Spleen (tissue), 7 donors: ENCODE measurements at regions not wholly inside any gene's neighbourhood (a gene's known extent, or its start where the extent isn't known, plus 50 kb on each side); places are given as distances from the start of the nearest gene placed in this dataset.

Source experiments
- POLR2AphosphoS5 ChIP-seq, 3 donors: sonication (generic); formaldehyde crosslinking; IDR thresholded peaks; one replicate each; pipeline ENCODE4 v1.5.1; 2017; ENCODE audit warnings: antibody characterized with exemption in 3 of 3
- TF ChIP-seq, protein P1 (sequence below), 11 experiments: fragments of 200-600 bp in 7 of 11; fragments of 450-650 bp in 4 of 11; sonication (generic) in 4 of 11; IDR thresholded peaks in 8 of 11; conservative IDR thresholded peaks in 3 of 11; 1 replicate in 7 of 11; 2 replicates in 4 of 11; pipeline versions ENCODE4 v1.4.0 to v1.8.0; 2016 to 2021; ENCODE audit warnings: antibody characterized with exemption in 11 of 11, inconsistent platforms in 4 of 11, mild to moderate bottlenecking in 1 of 11
- donor health status: DM: no; HTN: no; CAD: no; lungs with moderate emphysema.
- donor health status: DM: no; HTN: no; CAD: no.
- donor health status: DM: no; HTN: no; CAD: no.

DNA sequence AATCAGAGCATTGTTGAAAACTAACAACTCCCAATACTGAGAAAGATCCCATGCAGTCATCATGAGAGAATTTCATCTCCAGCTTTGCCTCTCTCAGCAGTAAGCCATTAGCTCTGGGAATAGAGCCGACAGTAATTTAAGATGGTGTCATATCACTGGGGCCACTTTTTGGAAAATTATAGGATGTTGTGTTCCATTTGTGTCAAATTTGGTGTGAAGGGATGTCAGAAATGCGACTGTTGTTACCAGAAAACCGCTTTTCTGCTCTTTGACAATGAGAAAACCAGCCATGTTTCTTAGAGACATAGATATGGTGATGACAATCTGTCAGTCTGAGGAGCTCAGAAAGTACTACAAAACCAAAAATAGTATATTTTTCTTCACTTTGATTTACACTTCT lies 106.3 kb upstream of the KHDRBS2 start:
- TF ChIP-seq, protein P1, sequence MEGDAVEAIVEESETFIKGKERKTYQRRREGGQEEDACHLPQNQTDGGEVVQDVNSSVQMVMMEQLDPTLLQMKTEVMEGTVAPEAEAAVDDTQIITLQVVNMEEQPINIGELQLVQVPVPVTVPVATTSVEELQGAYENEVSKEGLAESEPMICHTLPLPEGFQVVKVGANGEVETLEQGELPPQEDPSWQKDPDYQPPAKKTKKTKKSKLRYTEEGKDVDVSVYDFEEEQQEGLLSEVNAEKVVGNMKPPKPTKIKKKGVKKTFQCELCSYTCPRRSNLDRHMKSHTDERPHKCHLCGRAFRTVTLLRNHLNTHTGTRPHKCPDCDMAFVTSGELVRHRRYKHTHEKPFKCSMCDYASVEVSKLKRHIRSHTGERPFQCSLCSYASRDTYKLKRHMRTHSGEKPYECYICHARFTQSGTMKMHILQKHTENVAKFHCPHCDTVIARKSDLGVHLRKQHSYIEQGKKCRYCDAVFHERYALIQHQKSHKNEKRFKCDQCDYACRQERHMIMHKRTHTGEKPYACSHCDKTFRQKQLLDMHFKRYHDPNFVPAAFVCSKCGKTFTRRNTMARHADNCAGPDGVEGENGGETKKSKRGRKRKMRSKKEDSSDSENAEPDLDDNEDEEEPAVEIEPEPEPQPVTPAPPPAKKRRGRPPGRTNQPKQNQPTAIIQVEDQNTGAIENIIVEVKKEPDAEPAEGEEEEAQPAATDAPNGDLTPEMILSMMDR (IDR thresholded peaks at IDR 0.05 in 8 of 11, conservative IDR thresholded peaks at IDR 0.05 in 3 of 11) = no peak
- no peak for TF ChIP-seq POLR2AphosphoS5 (IDR thresholded peaks at IDR 0.05)
